ENCODE measurements at regions not wholly inside any gene's neighbourhood (a gene's known extent, or its start where the extent isn't known, plus 50 kb on each side); places are given as distances from the start of the nearest gene placed in this dataset.
"Not testable (repeated sequence)": the region's sequence is repeated elsewhere in the genome, so short reads cannot be mapped to it uniquely, and the experiment has no call there.

GRCh38 chr16:21422824-21423223, 144.7 kb upstream of the CRYM start:
- H3K4me1 ChIP-seq; H3K27me3 ChIP-seq (ENCODE audit: low read depth); in situ Hi-C loops (cut with MboI; ENCODE audit: low sequenced_read_pairs); H3K36me3 ChIP-seq (replicated peaks); H3K9me3 ChIP-seq; H3K4me3 ChIP-seq: not testable (repeated sequence)
- peak in 1 of 2 experiments; percentile 2 for DNase-seq (ENCODE audit: low spot score in 2 of 2)

- DNase-seq (ENCODE audit: low spot score in 2 of 2); H3K4me3 ChIP-seq; H3K9me3 ChIP-seq; H3K27me3 ChIP-seq (ENCODE audit: low read depth); H3K36me3 ChIP-seq (replicated peaks); in situ Hi-C loops (cut with MboI; ENCODE audit: low sequenced_read_pairs); H3K4me1 ChIP-seq: not testable (repeated sequence)
Observed at GRCh38 chr16:21404699-21405098, 126.6 kb upstream of the CRYM start.

- H3K36me3 ChIP-seq (replicated peaks); H3K27me3 ChIP-seq (ENCODE audit: low read depth); H3K4me3 ChIP-seq; in situ Hi-C loops (cut with MboI; ENCODE audit: low sequenced_read_pairs); H3K9me3 ChIP-seq; H3K4me1 ChIP-seq; DNase-seq (ENCODE audit: low spot score in 2 of 2): not testable (repeated sequence)
Observed at GRCh38 chr16:21397866-21398265, 119.8 kb upstream of the CRYM start.

- H3K36me3 ChIP-seq (replicated peaks); in situ Hi-C loops (cut with MboI; ENCODE audit: low sequenced_read_pairs): not testable (repeated sequence)
Observed at GRCh38 chr16:21396545-21396944, 118.5 kb upstream of the CRYM start.

GRCh38 chr16:21390634-21391033, 112.5 kb upstream of the CRYM start:
- in situ Hi-C loops (cut with MboI; ENCODE audit: low sequenced_read_pairs); DNase-seq (ENCODE audit: low spot score in 2 of 2); H3K36me3 ChIP-seq (replicated peaks); H3K27me3 ChIP-seq (ENCODE audit: low read depth); H3K9me3 ChIP-seq; H3K4me1 ChIP-seq; H3K4me3 ChIP-seq: not testable (repeated sequence)

More at GRCh38 chr16:21396545-21396944, 118.5 kb upstream of the CRYM start:
- not testable (repeated sequence) for H3K4me3 ChIP-seq; DNase-seq (ENCODE audit: low spot score in 2 of 2); H3K4me1 ChIP-seq; H3K27me3 ChIP-seq (ENCODE audit: low read depth); H3K9me3 ChIP-seq

- H3K36me3 ChIP-seq (replicated peaks); H3K4me1 ChIP-seq; H3K27me3 ChIP-seq (ENCODE audit: low read depth); in situ Hi-C loops (cut with MboI; ENCODE audit: low sequenced_read_pairs); H3K9me3 ChIP-seq; H3K4me3 ChIP-seq: not testable (repeated sequence)
- peak in 1 of 2 experiments; percentile 28 for DNase-seq (ENCODE audit: low spot score in 2 of 2)
Observed at GRCh38 chr16:21389860-21390259, 111.8 kb upstream of the CRYM start.

- H3K4me1 ChIP-seq; H3K36me3 ChIP-seq (replicated peaks); H3K27me3 ChIP-seq (ENCODE audit: low read depth); H3K4me3 ChIP-seq; H3K9me3 ChIP-seq; in situ Hi-C loops (cut with MboI; ENCODE audit: low sequenced_read_pairs); DNase-seq (ENCODE audit: low spot score in 2 of 2): not testable (repeated sequence)
Observed at GRCh38 chr16:21387757-21388156, 109.7 kb upstream of the CRYM start.

GRCh38 chr16:21386201-21386915, 108.3 kb upstream of the CRYM start:
- H3K36me3 ChIP-seq (replicated peaks); H3K9me3 ChIP-seq; in situ Hi-C loops (cut with MboI; ENCODE audit: low sequenced_read_pairs); DNase-seq (ENCODE audit: low spot score in 2 of 2); H3K27me3 ChIP-seq (ENCODE audit: low read depth); H3K4me1 ChIP-seq; H3K4me3 ChIP-seq: not testable (repeated sequence)

GRCh38 chr16:21383682-21384081, 105.6 kb upstream of the CRYM start:
- H3K27me3 ChIP-seq (ENCODE audit: low read depth); DNase-seq (ENCODE audit: low spot score in 2 of 2); H3K4me1 ChIP-seq; H3K36me3 ChIP-seq (replicated peaks); H3K9me3 ChIP-seq; H3K4me3 ChIP-seq; in situ Hi-C loops (cut with MboI; ENCODE audit: low sequenced_read_pairs): not testable (repeated sequence)

GRCh38 chr16:21379645-21380044, 101.6 kb upstream of the CRYM start:
- H3K4me3 ChIP-seq; H3K4me1 ChIP-seq; H3K27me3 ChIP-seq (ENCODE audit: low read depth); H3K36me3 ChIP-seq (replicated peaks); DNase-seq (ENCODE audit: low spot score in 2 of 2); in situ Hi-C loops (cut with MboI; ENCODE audit: low sequenced_read_pairs); H3K9me3 ChIP-seq: not testable (repeated sequence)

- H3K36me3 ChIP-seq (replicated peaks); DNase-seq (ENCODE audit: low spot score in 2 of 2); H3K4me1 ChIP-seq; H3K4me3 ChIP-seq; H3K27me3 ChIP-seq (ENCODE audit: low read depth); H3K9me3 ChIP-seq; in situ Hi-C loops (cut with MboI; ENCODE audit: low sequenced_read_pairs): not testable (repeated sequence)
Observed at GRCh38 chr16:21376196-21376899, 98.3 kb upstream of the CRYM start.

- H3K36me3 ChIP-seq (replicated peaks); H3K4me1 ChIP-seq; H3K9me3 ChIP-seq; in situ Hi-C loops (cut with MboI; ENCODE audit: low sequenced_read_pairs); H3K4me3 ChIP-seq; DNase-seq (ENCODE audit: low spot score in 2 of 2); H3K27me3 ChIP-seq (ENCODE audit: low read depth): not testable (repeated sequence)
Observed at GRCh38 chr16:21375334-21375733, 97.2 kb upstream of the CRYM start.

GRCh38 chr16:21373454-21373853, 95.4 kb upstream of the CRYM start:
- H3K4me3 ChIP-seq; H3K9me3 ChIP-seq; in situ Hi-C loops (cut with MboI; ENCODE audit: low sequenced_read_pairs); H3K36me3 ChIP-seq (replicated peaks); H3K4me1 ChIP-seq; H3K27me3 ChIP-seq (ENCODE audit: low read depth); DNase-seq (ENCODE audit: low spot score in 2 of 2): not testable (repeated sequence)

- in situ Hi-C loops (cut with MboI; ENCODE audit: low sequenced_read_pairs); H3K4me3 ChIP-seq; H3K27me3 ChIP-seq (ENCODE audit: low read depth); H3K4me1 ChIP-seq; H3K36me3 ChIP-seq (replicated peaks); H3K9me3 ChIP-seq: not testable (repeated sequence)
- peak in 1 of 2 experiments; percentile 18 for DNase-seq (ENCODE audit: low spot score in 2 of 2)
Observed at GRCh38 chr16:21372862-21373261, 94.8 kb upstream of the CRYM start.

Data from HAP-1 (cell line).